Sciatic nerve (tissue), 2 donors: ENCODE measurements at regions not wholly inside any gene's neighbourhood (a gene's known extent, or its start where the extent isn't known, plus 50 kb on each side); places are given as distances from the start of the nearest gene placed in this dataset.

ENCODE experiments used
- ATAC-seq: fragments of 200-7000 bp; cut with Tn5 transposase; one replicate; pipeline ENCODE4 v1.9.1; 2020; ENCODE audit warnings: mild to moderate bottlenecking, moderate library complexity
- DNase-seq: peaks from one replicate; pipeline ENCODE4 v3.0.0-alpha.2; 2020; ENCODE audit warnings: low spot score
- intact Hi-C: fragments of 100-400 bp; cut with DNase I; formaldehyde crosslinking; loops from one replicate; pipeline ENCODE4 v1.14.2; 2022
- donor health status: DM: no; HTN: no; CAD: no.
- donor health status: DM: no; HTN: no; CAD: no.

DNA sequence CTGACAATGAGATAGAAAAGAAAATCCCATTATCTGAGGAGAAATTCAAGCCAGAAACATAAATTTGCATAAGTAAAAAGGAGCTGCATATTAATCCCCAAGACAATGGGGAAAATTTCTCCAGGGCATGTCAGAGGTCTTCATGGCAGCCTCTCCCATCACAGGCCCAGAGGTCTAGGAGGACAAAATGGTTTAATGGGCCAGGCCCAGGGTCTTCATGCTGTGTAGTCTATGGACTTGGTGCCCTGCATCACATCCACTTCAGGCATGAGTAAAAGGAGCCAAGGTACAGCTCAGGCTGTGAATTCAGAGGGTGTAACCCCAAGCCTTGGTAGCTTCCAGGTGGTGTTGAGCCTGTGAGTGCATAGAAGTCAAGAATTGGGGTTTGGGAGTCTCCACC lies 1097.2 kb upstream of the RAG2 start:
- DNase-seq (no peak), ATAC-seq (no peak)
- intact Hi-C loops = no loop called here

GRCh38 chr11:37689951-37690350 lies 1091.9 kb upstream of the RAG2 start:
- intact Hi-C loops = no loop called here
- DNase-seq (no peak), ATAC-seq (no peak)

- ATAC-seq (no peak), DNase-seq (no peak)
- intact Hi-C loops = no loop called here
These were observed 1090.4 kb upstream of the RAG2 start for GRCh38 chr11:37688456-37688855.

DNA sequence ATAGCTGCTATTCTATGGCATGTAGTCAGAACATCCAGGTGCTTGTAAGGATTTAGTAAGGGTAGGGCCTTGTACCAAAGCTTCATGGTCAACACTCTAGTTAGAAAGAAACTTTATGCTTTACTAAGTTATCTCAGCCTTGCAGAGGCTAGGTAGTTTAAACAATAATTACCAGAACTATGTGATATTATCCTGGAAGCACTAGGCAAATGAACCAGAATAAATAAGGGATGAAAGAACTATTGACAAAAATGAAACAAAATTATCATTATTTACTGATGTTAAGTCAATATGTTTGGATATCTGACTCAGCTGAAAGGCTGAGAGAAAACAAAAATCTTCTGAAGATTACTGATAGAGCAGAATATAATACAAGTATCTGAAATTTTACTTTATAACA lies 1089.1 kb upstream of the RAG2 start:
- DNase-seq = no peak
- ATAC-seq = no peak
- intact Hi-C loops = no loop called here

GRCh38 chr11:37671321-37671720 lies 1073.3 kb upstream of the RAG2 start:
- intact Hi-C loops = no loop called here
- no peak for ATAC-seq
- no peak for DNase-seq

GRCh38 chr11:37666960-37667359 lies 1068.9 kb upstream of the RAG2 start:
- intact Hi-C loops = no loop called here
- ATAC-seq (no peak), DNase-seq (no peak)

DNA sequence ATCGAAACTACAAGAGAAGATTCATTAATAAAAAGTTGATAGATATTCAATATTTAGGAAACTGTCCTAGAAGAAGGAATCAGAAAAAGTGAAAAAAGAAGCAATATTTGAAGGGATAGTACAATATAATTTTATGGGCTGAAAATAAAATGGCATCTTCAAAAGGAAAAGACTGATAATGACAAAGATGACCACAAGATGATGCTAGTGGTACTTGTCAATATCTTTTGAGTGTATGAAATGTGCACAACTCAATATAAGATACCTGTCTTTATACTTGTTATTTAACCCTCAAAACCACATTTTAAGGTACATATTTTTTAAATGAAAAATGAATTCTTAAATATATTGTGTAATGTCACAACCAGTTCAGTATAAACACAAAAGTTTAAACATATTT lies 1059.6 kb upstream of the RAG2 start:
- DNase-seq (no peak), ATAC-seq (no peak)
- intact Hi-C loops = no loop called here

- no peak for DNase-seq
- intact Hi-C loops = no loop called here
- no peak for ATAC-seq
These were observed 1049.7 kb upstream of the RAG2 start for GRCh38 chr11:37647767-37648166.

GRCh38 chr11:37643968-37644367 lies 1045.9 kb upstream of the RAG2 start:
- intact Hi-C loops = no loop called here
- no peak for DNase-seq
- ATAC-seq = no peak

GRCh38 chr11:37642296-37642695 lies 1044.3 kb upstream of the RAG2 start:
- ATAC-seq (no peak), DNase-seq (no peak)
- intact Hi-C loops = no loop called here

GRCh38 chr11:37632748-37633147 lies 1034.7 kb upstream of the RAG2 start:
- DNase-seq = no peak
- intact Hi-C loops = no loop called here
- ATAC-seq = no peak

DNA sequence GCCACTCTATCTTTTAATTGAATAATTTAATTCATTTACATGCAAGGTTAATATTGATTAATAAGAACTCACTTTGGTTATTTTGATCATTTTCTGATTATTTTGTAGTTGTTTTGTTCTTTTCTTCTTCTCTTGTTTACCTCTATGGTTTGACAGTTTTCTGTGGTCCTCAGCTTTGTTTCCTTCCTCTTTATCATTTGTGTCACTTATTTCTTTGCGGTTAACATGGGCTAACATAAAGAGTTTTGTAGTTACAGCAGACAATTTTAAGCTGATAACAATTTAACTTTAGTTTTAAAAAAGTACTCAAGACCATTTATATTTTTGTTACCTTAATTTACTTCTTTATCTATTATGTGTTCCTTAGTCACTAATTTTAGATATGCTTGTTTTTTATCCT lies 1032.8 kb upstream of the RAG2 start:
- intact Hi-C loops = no loop called here
- DNase-seq (no peak), ATAC-seq (no peak)

DNA sequence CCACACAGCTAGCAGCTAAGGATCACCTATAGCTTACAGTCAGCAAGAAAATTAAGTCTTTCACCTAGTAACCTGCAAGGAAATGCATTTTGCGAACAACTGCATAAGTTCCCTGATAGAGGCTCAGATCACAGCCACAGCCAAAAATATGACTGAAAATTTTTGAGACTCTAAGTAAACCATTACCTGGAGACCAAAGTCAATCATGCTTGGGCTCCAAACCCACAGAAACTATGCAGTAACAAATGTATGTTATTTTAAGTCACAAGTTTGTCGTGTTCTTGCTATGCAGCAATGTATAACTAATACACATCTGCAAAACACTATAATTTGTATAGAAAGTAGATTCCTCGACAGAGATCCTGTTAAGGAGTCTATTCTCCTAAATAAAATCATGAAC lies 1025.7 kb upstream of the RAG2 start:
- intact Hi-C loops = no loop called here
- DNase-seq (no peak), ATAC-seq (no peak)

- DNase-seq = no peak
- ATAC-seq = no peak
- intact Hi-C loops = no loop called here
These were observed 1023.6 kb upstream of the RAG2 start for GRCh38 chr11:37621662-37622061.

GRCh38 chr11:37616291-37616690 lies 1018.3 kb upstream of the RAG2 start:
- DNase-seq = no peak
- ATAC-seq = no peak
- intact Hi-C loops = no loop called here

DNA sequence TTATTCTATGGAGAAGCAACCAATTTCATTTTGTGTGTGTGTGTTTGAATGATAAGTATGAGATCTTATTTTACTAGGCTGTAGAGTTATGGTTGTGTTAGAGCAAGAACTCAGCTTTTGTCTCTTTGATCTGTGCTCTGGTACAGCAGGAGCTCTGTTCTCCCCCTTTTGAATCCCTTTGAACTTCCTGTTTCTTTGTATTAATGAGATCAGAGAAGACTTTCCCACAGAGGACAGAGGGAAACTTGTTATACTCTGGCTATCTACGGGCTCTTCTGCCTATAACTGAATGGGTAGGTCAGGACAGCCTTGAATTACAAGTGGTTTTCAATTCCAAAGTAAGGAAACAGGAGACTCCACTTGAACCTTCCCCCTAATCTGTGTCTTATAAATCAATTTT lies 1015.0 kb upstream of the RAG2 start:
- DNase-seq (no peak), ATAC-seq (no peak)
- intact Hi-C loops = no loop called here

DNA sequence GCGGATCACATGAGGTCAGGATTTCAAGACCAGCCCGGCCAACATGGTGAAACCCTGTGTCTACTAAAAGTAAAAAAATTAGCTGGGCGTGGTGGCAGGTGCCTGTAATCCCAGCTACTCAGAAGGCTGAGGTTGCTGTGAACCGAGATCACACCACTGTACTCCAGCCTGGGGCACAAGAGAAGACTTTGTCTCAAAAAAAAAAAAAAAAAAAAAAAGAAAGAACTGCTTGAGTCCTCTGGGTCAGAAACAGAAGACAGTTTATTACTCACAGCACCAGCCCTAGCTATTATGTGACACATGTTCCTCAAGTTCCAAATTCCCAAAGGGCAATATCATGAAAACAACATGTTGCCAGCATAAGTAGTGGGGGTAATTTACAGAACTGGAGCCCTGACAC lies 1014.1 kb upstream of the RAG2 start:
- intact Hi-C loops = no loop called here
- DNase-seq (no peak), ATAC-seq (no peak)

DNA sequence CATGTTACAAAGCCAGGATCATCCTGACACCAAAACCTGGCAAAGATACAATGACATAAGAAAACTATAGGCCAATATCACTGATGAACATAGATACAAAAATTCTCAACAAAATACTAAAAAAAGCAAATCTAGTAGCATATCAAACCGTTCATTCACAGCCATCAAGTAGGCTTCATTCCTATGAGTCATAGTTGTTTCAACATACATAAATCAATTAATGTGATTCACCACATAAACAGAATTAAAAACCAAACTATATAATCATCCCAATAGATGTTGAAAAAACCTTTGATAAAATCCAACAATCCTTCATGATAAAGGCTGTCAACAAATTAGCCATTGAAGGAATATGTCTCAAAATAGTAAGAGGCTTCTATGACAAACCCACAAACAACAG lies 1007.2 kb upstream of the RAG2 start:
- ATAC-seq (no peak), DNase-seq (no peak)
- intact Hi-C loops = no loop called here

DNA sequence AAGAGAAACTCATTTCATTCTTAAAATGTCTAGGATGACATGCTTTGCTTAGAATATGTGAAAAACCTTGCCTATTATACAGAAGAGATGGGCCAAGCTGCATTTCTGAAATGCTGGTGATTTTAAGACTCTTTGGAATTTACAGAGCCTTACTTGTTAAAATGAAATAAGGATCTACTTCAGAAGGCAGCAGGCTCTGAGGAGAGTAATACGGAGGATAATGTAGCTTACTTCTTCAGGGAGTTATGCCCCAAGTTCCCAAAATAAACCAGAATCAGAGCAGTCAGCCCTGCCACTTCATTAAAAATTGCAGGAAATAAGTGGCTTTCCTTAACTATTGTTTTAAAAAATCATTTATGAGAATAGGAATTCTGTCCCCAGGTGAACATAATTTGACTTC lies 1000.3 kb upstream of the RAG2 start:
- ATAC-seq (no peak), DNase-seq (no peak)
- intact Hi-C loops = no loop called here

- ATAC-seq (no peak), DNase-seq (no peak)
- intact Hi-C loops = no loop called here
These were observed 999.7 kb upstream of the RAG2 start for GRCh38 chr11:37597776-37598175.

- intact Hi-C loops = no loop called here
- no peak for ATAC-seq
- DNase-seq = no peak
These were observed 997.8 kb upstream of the RAG2 start for GRCh38 chr11:37595845-37596244.

DNA sequence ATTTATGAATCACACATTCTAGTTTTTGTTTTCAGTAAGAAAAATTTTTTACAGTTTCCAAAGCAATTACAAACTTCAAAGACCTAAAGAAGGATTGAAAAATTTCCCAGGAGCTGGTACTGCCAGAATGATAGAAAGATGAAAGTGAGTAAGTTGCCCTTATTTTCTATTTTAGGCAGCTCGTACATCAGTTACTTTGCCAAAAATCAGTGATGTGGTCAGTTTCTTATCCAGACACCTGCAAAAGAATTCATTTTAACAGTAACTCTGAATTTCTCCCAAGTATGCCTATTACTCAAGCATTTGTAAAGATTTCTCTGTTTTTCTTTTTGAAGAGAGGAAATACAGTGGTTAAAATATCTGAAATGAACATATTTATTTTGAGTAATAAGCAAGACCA lies 976.3 kb upstream of the RAG2 start:
- intact Hi-C loops = no loop called here
- DNase-seq (no peak), ATAC-seq (no peak)
